HAP-1 (cell line): ENCODE measurements at regions not wholly inside any gene's neighbourhood (a gene's known extent, or its start where the extent isn't known, plus 50 kb on each side); places are given as distances from the start of the nearest gene placed in this dataset.
"Not testable (repeated sequence)": the region's sequence is repeated elsewhere in the genome, so short reads cannot be mapped to it uniquely, and the experiment has no call there.

Source experiments
- DNase-seq, 2 experiments: peaks; one replicate each; pipeline ENCODE4 v3.0.0-alpha.2; 2016 to 2020; ENCODE audit warnings: low spot score in 2 of 2
- H3K27me3 ChIP-seq: fragments of 250-450 bp; sonication (Bioruptor Pico); 2 replicates; pipeline ENCODE4 v1.5.1; 2020; ENCODE audit warnings: low read depth, mild to moderate bottlenecking, moderate library complexity
- H3K36me3 ChIP-seq: fragments of 250-450 bp; sonication (Bioruptor Pico); replicated peaks from 2 replicates; pipeline ENCODE4 v1.5.1; 2020; ENCODE audit warnings: mild to moderate bottlenecking
- H3K4me1 ChIP-seq: fragments of 250-450 bp; sonication (Bioruptor Pico); 2 replicates; pipeline ENCODE4 v1.5.1; 2020; ENCODE audit warnings: mild to moderate bottlenecking
- H3K4me3 ChIP-seq: fragments of 250-450 bp; sonication (Bioruptor Pico); 2 replicates; pipeline ENCODE4 v1.5.1; 2020; ENCODE audit warnings: mild to moderate bottlenecking, moderate library complexity
- H3K9me3 ChIP-seq: fragments of 250-450 bp; sonication (Bioruptor Pico); 2 replicates; pipeline ENCODE4 v1.5.1; 2020; ENCODE audit warnings: mild to moderate bottlenecking, moderate library complexity
- in situ Hi-C: fragments of 300-500 bp; cut with MboI; formaldehyde crosslinking; loops from 3 replicates; pipeline ENCODE4 v1.14.3; 2020; ENCODE audit warnings: low sequenced_read_pairs, inconsistent platforms, mixed read lengths

DNA sequence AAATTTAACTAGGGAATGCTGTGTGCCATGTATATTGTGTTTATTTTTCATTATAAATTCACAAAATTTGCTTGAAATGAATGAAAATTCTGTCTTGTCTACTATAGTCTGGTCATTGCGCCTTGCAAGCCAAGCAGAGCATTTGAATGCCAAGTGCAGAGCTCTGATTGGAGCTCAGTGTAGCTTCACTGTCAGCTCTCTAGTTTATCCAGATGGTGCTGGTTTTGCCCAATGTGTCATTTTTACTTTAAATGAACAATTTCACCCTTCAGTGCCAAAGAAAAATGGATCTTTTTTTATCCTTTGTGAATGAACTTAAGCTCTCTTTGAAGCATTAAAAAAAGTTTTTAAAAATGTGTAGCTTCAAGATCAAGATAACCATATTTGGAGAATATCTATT lies 225.6 kb upstream of the CACNA2D1 start:
- no peaks in the 10 kb centered on the region for H3K27me3 ChIP-seq

GRCh38 chr7:82668676-82669075 lies 225.1 kb upstream of the CACNA2D1 start:
- no peaks in the 10 kb centered on the region for H3K27me3 ChIP-seq
- H3K36me3 ChIP-seq: no peaks in the 10 kb centered on the region
- no peak overlapping the region for H3K4me3 ChIP-seq
- in situ Hi-C loops: no loop called here
- DNase-seq: no peak
- H3K4me1 ChIP-seq: no peaks in the 10 kb centered on the region
- no peaks in the 10 kb centered on the region for H3K9me3 ChIP-seq

More for the DNA sequence above, 225.6 kb upstream of the CACNA2D1 start:
- Histone ChIP-seq H3K4me1 (no peaks in the 10 kb centered on the region), H3K4me3 (no peak overlapping the region), H3K9me3 (no peaks in the 10 kb centered on the region), H3K36me3 (no peaks in the 10 kb centered on the region)
- no peak for DNase-seq
- in situ Hi-C loops: no loop called here

DNA sequence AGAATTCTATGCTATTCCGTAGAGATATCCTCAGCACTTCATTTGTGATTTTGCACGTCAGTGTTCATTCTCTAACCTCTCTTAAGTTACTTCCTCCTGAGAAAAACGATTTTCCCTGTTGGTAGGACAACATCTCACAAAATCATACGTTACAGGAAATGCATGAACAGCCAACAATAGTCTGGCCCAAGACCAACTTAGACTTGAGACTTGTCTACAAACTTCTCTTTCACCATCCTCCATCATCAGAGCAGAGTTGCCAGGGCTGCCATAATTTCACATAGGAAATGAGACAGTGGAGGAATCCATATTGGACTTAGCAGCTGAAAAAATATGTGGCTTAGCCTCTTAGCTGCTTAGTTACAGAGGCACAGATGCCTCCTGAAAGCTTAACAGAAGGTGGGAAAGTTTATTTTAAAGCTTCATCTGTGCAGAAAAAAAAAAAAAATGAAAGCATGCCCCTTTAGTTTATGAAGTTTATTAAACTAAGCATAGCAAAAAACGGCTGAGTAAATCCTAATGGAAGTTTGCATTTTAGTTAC lies 222.5 kb upstream of the CACNA2D1 start:
- in situ Hi-C loops: no loop called here
- Histone ChIP-seq H3K36me3 (no peaks in the 10 kb centered on the region), H3K27me3 (no peaks in the 10 kb centered on the region; the same call in 1 of the 2 replicates)

DNA sequence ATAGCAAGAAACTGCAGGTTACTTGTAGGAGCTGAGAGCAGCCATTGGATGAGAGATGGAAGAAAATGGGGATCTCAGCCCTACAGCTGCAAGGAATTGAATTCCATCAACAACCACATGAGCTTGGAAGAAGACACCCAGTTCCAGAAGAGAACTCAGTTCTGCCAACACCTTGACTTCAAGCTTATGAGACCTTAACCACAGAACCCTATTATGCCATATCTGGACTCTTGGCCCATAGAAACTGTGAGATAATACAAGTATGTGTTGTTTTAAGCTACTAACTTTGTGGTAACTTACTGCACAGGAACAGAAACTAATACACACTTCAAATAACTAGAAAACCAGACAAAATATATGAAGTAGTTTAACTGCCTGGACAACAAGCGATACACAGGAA lies 212.4 kb upstream of the CACNA2D1 start:
- H3K27me3 ChIP-seq: no peaks in the 10 kb centered on the region
- H3K4me1 ChIP-seq: no peaks in the 10 kb centered on the region
- no peak overlapping the region for H3K4me3 ChIP-seq
- no peaks in the 10 kb centered on the region for H3K9me3 ChIP-seq
- no peaks in the 10 kb centered on the region for H3K36me3 ChIP-seq
- DNase-seq: no peak
- in situ Hi-C loops: no loop called here

More for the DNA sequence above, 222.5 kb upstream of the CACNA2D1 start:
- no peaks in the 10 kb centered on the region for H3K9me3 ChIP-seq
- H3K4me1 ChIP-seq: no peaks in the 10 kb centered on the region
- no peak for DNase-seq
- no peak overlapping the region for H3K4me3 ChIP-seq

GRCh38 chr7:82650095-82650494 lies 206.5 kb upstream of the CACNA2D1 start:
- peak in 1 of 2 experiments; percentile 22 for DNase-seq
- H3K4me3 ChIP-seq, H3K36me3 ChIP-seq, in situ Hi-C loops, H3K4me1 ChIP-seq, H3K27me3 ChIP-seq, H3K9me3 ChIP-seq: not testable (repeated sequence)

DNA sequence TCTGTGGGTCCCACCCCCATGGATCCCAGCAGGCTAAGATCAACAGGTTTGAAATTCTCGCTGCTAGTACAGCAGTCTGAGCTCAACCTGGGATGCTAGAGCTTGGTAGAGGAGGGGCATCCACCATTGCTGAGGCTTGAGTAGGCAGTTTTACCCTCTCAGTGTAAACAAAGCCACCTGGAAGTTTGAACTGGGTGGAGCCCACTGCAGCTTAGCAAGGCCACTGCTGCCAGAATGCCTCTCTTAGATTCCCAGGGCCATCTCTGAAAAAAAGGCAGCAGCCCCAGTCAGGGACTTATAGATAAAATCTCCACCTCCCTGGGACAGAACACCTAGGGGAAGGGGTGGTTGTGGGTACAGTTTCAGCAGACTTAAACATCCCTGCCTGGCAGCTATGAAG lies 190.0 kb upstream of the CACNA2D1 start:
- Histone ChIP-seq H3K27me3 (no peaks in the 10 kb centered on the region; the same call in 1 of the 2 replicates), H3K4me1 (no peaks in the 10 kb centered on the region), H3K4me3 (no peak overlapping the region), H3K9me3 (no peaks in the 10 kb centered on the region), H3K36me3 (no peaks in the 10 kb centered on the region)
- no peak for DNase-seq
- in situ Hi-C loops: no loop called here

DNA sequence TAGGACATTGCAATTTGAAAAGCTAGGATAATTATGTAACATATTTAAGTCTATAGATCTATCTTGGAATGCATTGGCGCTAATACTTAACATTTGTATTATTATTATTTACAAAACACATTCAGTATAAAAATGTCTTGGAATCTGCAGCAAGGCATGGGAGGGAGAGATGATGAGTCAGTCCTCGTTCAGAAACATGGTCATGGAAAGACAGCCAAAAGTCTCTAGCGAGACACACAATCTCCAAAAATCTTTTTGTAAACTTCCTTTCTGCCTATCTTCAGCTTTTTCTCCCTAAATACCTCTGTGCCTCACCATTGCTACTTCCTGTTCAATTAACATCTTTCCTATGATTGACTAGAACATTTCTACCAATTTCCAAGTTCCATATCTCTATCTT lies 188.4 kb upstream of the CACNA2D1 start:
- no peak for DNase-seq
- H3K36me3 ChIP-seq: no peaks in the 10 kb centered on the region
- no peak overlapping the region for H3K4me3 ChIP-seq
- no peaks in the 10 kb centered on the region for H3K9me3 ChIP-seq
- no peaks in the 10 kb centered on the region for H3K4me1 ChIP-seq
- H3K27me3 ChIP-seq: no peaks in the 10 kb centered on the region; the same call in 1 of the 2 replicates
- in situ Hi-C loops: no loop called here

DNA sequence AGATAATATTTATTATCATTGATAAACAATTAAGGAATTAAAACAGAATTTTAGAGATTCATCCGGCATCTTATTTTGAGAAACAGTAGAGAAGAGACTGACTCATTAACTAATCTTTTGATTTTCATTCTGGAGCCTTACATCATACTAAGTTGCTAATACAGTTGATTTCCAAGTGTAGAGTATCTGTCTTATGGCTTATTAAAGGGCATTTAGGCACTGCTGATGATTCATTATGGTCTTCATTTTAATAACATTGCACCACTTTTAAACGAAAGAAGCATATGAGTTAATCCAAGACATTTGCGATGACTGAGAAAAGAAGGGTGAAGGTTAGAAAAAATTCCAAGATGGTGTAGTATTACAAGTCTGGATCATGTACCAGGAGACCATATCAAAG lies 186.0 kb upstream of the CACNA2D1 start:
- Histone ChIP-seq H3K4me1 (no peaks in the 10 kb centered on the region), H3K9me3 (no peaks in the 10 kb centered on the region), H3K36me3 (no peaks in the 10 kb centered on the region), H3K27me3 (no peaks in the 10 kb centered on the region; the same call in 1 of the 2 replicates), H3K4me3 (no peak overlapping the region)
- in situ Hi-C loops: no loop called here
- DNase-seq: no peak

GRCh38 chr7:82625377-82625776 lies 181.8 kb upstream of the CACNA2D1 start:
- no peaks in the 10 kb centered on the region for H3K4me1 ChIP-seq
- no peak overlapping the region for H3K4me3 ChIP-seq
- H3K36me3 ChIP-seq: no peaks in the 10 kb centered on the region
- in situ Hi-C loops: no loop called here
- no peak for DNase-seq
- no peaks in the 10 kb centered on the region for H3K9me3 ChIP-seq
- H3K27me3 ChIP-seq: no peaks in the 10 kb centered on the region

- H3K4me1 ChIP-seq: no peaks in the 10 kb centered on the region
- H3K27me3 ChIP-seq: no peaks in the 10 kb centered on the region
- no peak overlapping the region for H3K4me3 ChIP-seq
- DNase-seq: no peak
- no peaks in the 10 kb centered on the region for H3K9me3 ChIP-seq
- in situ Hi-C loops: loop anchor here (25.0 kb wide), 1 partner anchor 1138 kb away; no protein-coding TSS in a partner anchor
- no peaks in the 10 kb centered on the region for H3K36me3 ChIP-seq
Measured at GRCh38 chr7:82624965-82625364, 181.4 kb upstream of the CACNA2D1 start.

DNA sequence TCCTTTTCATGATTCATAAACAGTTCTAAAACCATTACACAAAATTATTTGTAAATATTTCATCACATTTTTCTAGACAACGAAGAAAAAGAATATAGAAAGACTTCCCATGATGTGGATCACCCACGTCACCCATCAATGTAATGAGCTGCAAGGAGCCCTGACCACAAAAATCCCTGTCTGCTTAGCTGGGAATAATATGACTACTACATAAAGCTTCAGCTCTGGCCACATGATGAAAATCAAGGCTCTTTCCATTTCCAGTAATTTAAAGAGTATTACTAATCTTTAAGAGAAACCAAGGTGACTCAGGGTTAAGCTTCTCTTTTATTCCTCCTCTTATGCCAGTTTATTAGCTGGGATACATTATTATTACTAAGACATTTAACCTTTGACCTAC lies 180.8 kb upstream of the CACNA2D1 start:
- no peaks in the 10 kb centered on the region for H3K36me3 ChIP-seq
- H3K27me3 ChIP-seq: no peaks in the 10 kb centered on the region
- no peaks in the 10 kb centered on the region for H3K9me3 ChIP-seq
- DNase-seq: no peak
- H3K4me3 ChIP-seq: no peak overlapping the region
- in situ Hi-C loops: loop anchor here (25.0 kb wide), 1 partner anchor 1137 kb away; no protein-coding TSS in a partner anchor
- no peaks in the 10 kb centered on the region for H3K4me1 ChIP-seq

- H3K9me3 ChIP-seq: no peaks in the 10 kb centered on the region
- no peaks in the 10 kb centered on the region for H3K4me1 ChIP-seq
- no peak for DNase-seq
- no peaks in the 10 kb centered on the region for H3K27me3 ChIP-seq
- in situ Hi-C loops: loop anchor here (25.0 kb wide), 1 partner anchor 1137 kb away; no protein-coding TSS in a partner anchor
- no peaks in the 10 kb centered on the region for H3K36me3 ChIP-seq
- no peak overlapping the region for H3K4me3 ChIP-seq
Measured at GRCh38 chr7:82623812-82624211, 180.2 kb upstream of the CACNA2D1 start.

- no peaks in the 10 kb centered on the region for H3K4me1 ChIP-seq
- H3K27me3 ChIP-seq: no peaks in the 10 kb centered on the region; the same call in 1 of the 2 replicates
- no peak overlapping the region for H3K4me3 ChIP-seq
- in situ Hi-C loops: loop anchor here (25.0 kb wide), 1 partner anchor 1130 kb away; no protein-coding TSS in a partner anchor
- no peaks in the 10 kb centered on the region for H3K36me3 ChIP-seq
- H3K9me3 ChIP-seq: no peaks in the 10 kb centered on the region
- DNase-seq: no peak
Measured at GRCh38 chr7:82617156-82617555, 173.6 kb upstream of the CACNA2D1 start.

GRCh38 chr7:82616059-82616728 lies 172.6 kb upstream of the CACNA2D1 start:
- in situ Hi-C loops: loop anchor here (25.0 kb wide), 1 partner anchor 1129 kb away; no protein-coding TSS in a partner anchor
- DNase-seq: no peak
- no peaks in the 10 kb centered on the region for H3K4me1 ChIP-seq

More at GRCh38 chr7:82616059-82616728, 172.6 kb upstream of the CACNA2D1 start:
- no peaks in the 10 kb centered on the region for H3K9me3 ChIP-seq
- H3K4me3 ChIP-seq: no peak overlapping the region
- no peaks in the 10 kb centered on the region; the same call in 1 of the 2 replicates for H3K27me3 ChIP-seq
- no peaks in the 10 kb centered on the region for H3K36me3 ChIP-seq
